Esophagus muscularis mucosa (tissue), 4 donors: ENCODE measurements at regions not wholly inside any gene's neighbourhood (a gene's known extent, or its start where the extent isn't known, plus 50 kb on each side); places are given as distances from the start of the nearest gene placed in this dataset.
"Not testable (repeated sequence)": the region's sequence is repeated elsewhere in the genome, so short reads cannot be mapped to it uniquely, and the experiment has no call there.

Experiments used
- CTCF ChIP-seq, 3 experiments: fragments of 200-600 bp in 2 of 3; fragments of 450-650 bp in 1 of 3; sonication (generic) in 2 of 3; IDR thresholded peaks; one replicate each; pipeline ENCODE4 v1.5.1; 2017 to 2019; ENCODE audit warnings: antibody characterized with exemption in 3 of 3, mild to moderate bottlenecking in 2 of 3, moderate library complexity in 1 of 3
- EP300 ChIP-seq: sonication (generic); formaldehyde crosslinking; IDR thresholded peaks from one replicate; pipeline ENCODE4 v1.6.1; 2017; ENCODE audit warnings: antibody characterized with exemption
- POLR2A ChIP-seq: fragments of 450-650 bp; IDR thresholded peaks from one replicate; pipeline ENCODE4 v1.6.1; 2017; ENCODE audit warnings: antibody characterized with exemption, moderate library complexity, mild to moderate bottlenecking, low read depth
- POLR2AphosphoS5 ChIP-seq, 2 donors: sonication (generic); formaldehyde crosslinking; IDR thresholded peaks; one replicate each; pipeline ENCODE4 v1.6.1; 2017; ENCODE audit warnings: antibody characterized with exemption in 2 of 2

GRCh38 chr6:58047865-58048264 lies 730.4 kb downstream of the PRIM2 start:
- not testable (repeated sequence) for TF ChIP-seq CTCF (IDR thresholded peaks at IDR 0.05); EP300; POLR2AphosphoS5 (IDR thresholded peaks at IDR 0.05); POLR2A
